Hepatocyte (in vitro differentiated cells): ENCODE measurements at regions not wholly inside any gene's neighbourhood (a gene's known extent, or its start where the extent isn't known, plus 50 kb on each side); places are given as distances from the start of the nearest gene placed in this dataset.

Source experiments
- DNase-seq: peaks from one replicate; pipeline ENCODE4 v3.0.0-alpha.2; 2016; ENCODE audit warnings: low spot score
- H2AFZ ChIP-seq: fragments of 200-600 bp; sonication (generic); 2 replicates; pipeline ENCODE4 v1.6.0; 2016; ENCODE audit warnings: antibody characterized with exemption, mild to moderate bottlenecking
- H3K27ac ChIP-seq: fragments of 200-600 bp; sonication (generic); 2 replicates; pipeline ENCODE4 v1.5.1; 2016; ENCODE audit warnings: mild to moderate bottlenecking
- H3K27me3 ChIP-seq: fragments of 200-600 bp; sonication (generic); 2 replicates; pipeline ENCODE4 v1.6.1; 2016
- H3K36me3 ChIP-seq: fragments of 200-600 bp; sonication (generic); replicated peaks from 2 replicates; pipeline ENCODE4 v1.5.1; 2016; ENCODE audit warnings: low read depth; ENCODE audit not compliant: insufficient read depth
- H3K4me1 ChIP-seq: fragments of 200-600 bp; sonication (generic); 2 replicates; pipeline ENCODE4 v1.5.1; 2016; ENCODE audit warnings: mild to moderate bottlenecking, moderate library complexity; ENCODE audit not compliant: insufficient read depth
- H3K4me2 ChIP-seq: fragments of 200-600 bp; sonication (generic); 2 replicates; pipeline ENCODE4 v1.6.0; 2016
- H3K4me3 ChIP-seq: fragments of 200-600 bp; sonication (generic); 2 replicates; pipeline ENCODE4 v1.5.1; 2016; ENCODE audit warnings: mild to moderate bottlenecking
- H3K79me2 ChIP-seq: fragments of 200-600 bp; sonication (generic); 2 replicates; pipeline ENCODE4 v1.6.0; 2017; ENCODE audit warnings: mild to moderate bottlenecking
- H3K9me2 ChIP-seq: fragments of 200-600 bp; sonication (generic); replicated peaks from 2 replicates; pipeline ENCODE4 v1.6.0; 2017; ENCODE audit warnings: mild to moderate bottlenecking; ENCODE audit not compliant: insufficient read depth
- H3K9me3 ChIP-seq: fragments of 200-600 bp; sonication (generic); 2 replicates; pipeline ENCODE4 v1.5.1; 2016; ENCODE audit warnings: low read depth, mild to moderate bottlenecking
- H4K20me1 ChIP-seq: fragments of 200-600 bp; sonication (generic); 2 replicates; pipeline ENCODE4 v1.6.0; 2016; ENCODE audit warnings: mild to moderate bottlenecking; ENCODE audit not compliant: insufficient read depth, poor library complexity, severe bottlenecking
- CTCF ChIP-seq: fragments of 200-600 bp; sonication (generic); IDR thresholded peaks from 2 replicates; pipeline ENCODE4 v1.5.1; 2016; ENCODE audit warnings: antibody characterized with exemption, mild to moderate bottlenecking; ENCODE audit not compliant: poor library complexity
- EZH2 ChIP-seq: fragments of 200-600 bp; sonication (generic); IDR thresholded peaks from 2 replicates; pipeline ENCODE4 v1.6.1; 2016; ENCODE audit warnings: antibody characterized with exemption, mild to moderate bottlenecking, borderline replicate concordance
- EZH2phosphoT487 ChIP-seq: fragments of 200-600 bp; sonication (generic); IDR thresholded peaks from one replicate; pipeline ENCODE4 v1.6.1; 2018; ENCODE audit warnings: antibody characterized with exemption, mild to moderate bottlenecking, low read depth, moderate library complexity; ENCODE audit not compliant: unreplicated experiment, severe bottlenecking
- whole genome bisulfite sequencing: methylation state at CpG from one replicate; pipeline ENCODE4 v1.1.6; 2016; ENCODE audit warnings: low lambda C conversion rate; ENCODE audit errors: missing lambda C conversion rate; 5-methylcytosine and 5-hydroxymethylcytosine counted together

GRCh38 chr12:98325003-98325402 lies 190.4 kb upstream of the TMPO start:
- H3K27ac ChIP-seq: no peak overlapping the region
- no peaks in the 10 kb centered on the region for H4K20me1 ChIP-seq
- no peaks in the 10 kb centered on the region for H3K9me3 ChIP-seq
- H3K9me2 ChIP-seq: no peaks in the 10 kb centered on the region
- TF ChIP-seq CTCF (no peak), EZH2 (no peak), EZH2phosphoT487 (no peak)
- H3K79me2 ChIP-seq: no peaks in the 10 kb centered on the region
- H2AFZ ChIP-seq: no peak overlapping the region
- DNase-seq: no peak
- H3K27me3 ChIP-seq: no peaks in the 10 kb centered on the region
- no peak overlapping the region for H3K4me3 ChIP-seq
- no peaks in the 10 kb centered on the region for H3K36me3 ChIP-seq
- H3K4me1 ChIP-seq: no peaks in the 10 kb centered on the region
- H3K4me2 ChIP-seq: no peak overlapping the region

DNA sequence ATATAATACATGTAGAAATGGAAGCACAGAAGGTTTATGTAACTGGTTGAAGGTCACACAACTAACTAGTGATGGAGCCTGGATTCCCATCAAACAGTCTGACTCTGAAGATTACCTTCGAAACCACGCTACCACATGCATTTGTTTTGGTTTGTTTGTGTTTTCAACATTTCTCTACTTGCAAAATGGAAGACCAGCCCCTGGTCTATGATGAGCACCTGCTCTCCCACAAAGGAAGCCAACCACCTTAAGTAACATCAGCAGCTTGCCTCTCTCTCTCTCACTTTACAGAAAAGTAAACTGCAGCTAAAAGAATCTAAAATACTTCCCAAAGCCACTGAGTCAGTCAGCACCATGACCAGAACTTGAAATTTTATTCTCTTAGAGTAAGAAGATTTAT lies 186.9 kb upstream of the TMPO start:
- Histone ChIP-seq H3K79me2 (no peaks in the 10 kb centered on the region), H3K9me2 (no peaks in the 10 kb centered on the region), H3K27me3 (no peaks in the 10 kb centered on the region), H3K27ac (no peak overlapping the region), H3K4me1 (no peaks in the 10 kb centered on the region), H3K36me3 (no peaks in the 10 kb centered on the region), H4K20me1 (no peaks in the 10 kb centered on the region), H2AFZ (no peak overlapping the region), H3K4me2 (no peak overlapping the region), H3K9me3 (no peaks in the 10 kb centered on the region), H3K4me3 (no peak overlapping the region)
- no peak for DNase-seq
- WGBS: 96% methylated on average over 2 of the region's 2 CpGs
- TF ChIP-seq EZH2phosphoT487 (no peak), EZH2 (no peak), CTCF (no peak)

DNA sequence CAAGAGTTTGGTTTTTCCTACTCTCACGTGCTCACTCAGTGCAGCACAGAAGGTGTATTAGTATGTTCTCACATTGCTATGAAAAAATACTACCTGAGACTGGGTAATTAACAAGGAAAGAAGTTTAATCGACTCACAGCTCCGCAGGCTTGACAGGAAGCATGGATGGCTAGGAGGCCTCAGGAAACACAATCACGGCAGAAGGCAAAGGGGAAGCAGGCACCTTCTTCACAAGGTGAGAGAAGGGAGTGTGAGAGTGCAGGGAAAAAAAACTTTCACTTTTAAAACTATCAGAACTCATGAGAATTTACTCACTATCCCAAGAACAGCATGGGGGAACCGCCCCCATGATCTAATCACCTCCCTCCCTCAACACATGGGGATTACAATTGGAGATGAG lies 185.8 kb upstream of the TMPO start:
- no peaks in the 10 kb centered on the region for H3K4me1 ChIP-seq
- TF ChIP-seq EZH2 (no peak), CTCF (no peak), EZH2phosphoT487 (no peak)
- no peaks in the 10 kb centered on the region for H3K36me3 ChIP-seq

DNA sequence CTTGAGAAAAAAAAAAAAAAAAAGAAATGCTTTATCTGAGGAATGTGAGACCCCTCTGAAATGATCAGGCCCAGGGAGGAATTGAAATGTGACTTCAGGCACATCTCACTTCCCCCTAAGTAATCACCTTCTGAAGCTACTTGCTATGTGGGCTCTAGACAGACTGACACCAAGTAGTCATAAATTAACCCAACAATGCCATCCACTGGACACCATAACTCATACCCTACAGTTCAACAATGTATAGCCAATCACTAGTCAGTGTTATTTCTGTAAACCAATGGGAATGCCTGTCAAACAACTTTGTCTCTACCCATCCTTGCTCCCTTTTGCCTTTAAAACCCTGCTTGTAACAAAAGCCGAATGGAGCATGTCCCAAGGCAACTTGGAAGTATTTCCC lies 182.7 kb upstream of the TMPO start:
- Histone ChIP-seq H3K4me3 (no peak overlapping the region), H4K20me1 (no peaks in the 10 kb centered on the region), H3K9me2 (no peaks in the 10 kb centered on the region), H3K79me2 (no peaks in the 10 kb centered on the region), H3K4me1 (no peaks in the 10 kb centered on the region), H3K4me2 (no peak overlapping the region), H2AFZ (no peak overlapping the region), H3K27me3 (no peaks in the 10 kb centered on the region), H3K9me3 (no peaks in the 10 kb centered on the region), H3K36me3 (no peaks in the 10 kb centered on the region), H3K27ac (no peak overlapping the region)
- TF ChIP-seq EZH2: no peak
- TF ChIP-seq EZH2phosphoT487: no peak
- no peak for TF ChIP-seq CTCF
- WGBS: 92% methylated on average over 1 of the region's 1 CpG
- DNase-seq: no peak

More for the DNA sequence above, 185.8 kb upstream of the TMPO start:
- Histone ChIP-seq H3K9me2 (no peaks in the 10 kb centered on the region), H2AFZ (no peak overlapping the region), H4K20me1 (no peaks in the 10 kb centered on the region), H3K27ac (no peak overlapping the region), H3K4me3 (no peak overlapping the region), H3K79me2 (no peaks in the 10 kb centered on the region), H3K4me2 (no peak overlapping the region), H3K9me3 (no peaks in the 10 kb centered on the region), H3K27me3 (no peaks in the 10 kb centered on the region)
- DNase-seq: no peak
- 91% methylated on average over 5 of the region's 5 CpGs for WGBS
